H1 (cell line): ENCODE measurements at regions not wholly inside any gene's neighbourhood (a gene's known extent, or its start where the extent isn't known, plus 50 kb on each side); places are given as distances from the start of the nearest gene placed in this dataset.

Experiments
- CTCF ChIA-PET: fragments of 300-600 bp; sonication (Branson Sonifier 250); formaldehyde crosslinking; loops from one replicate; lab custom pipeline; 2021; ENCODE audit not compliant: partially characterized antibody; lab: Charles Lee
- POLR2A ChIA-PET: fragments of 300-600 bp; sonication (Branson Sonifier 250); formaldehyde crosslinking; loops from one replicate; lab custom pipeline; 2021; ENCODE audit warnings: inconsistent platforms; ENCODE audit not compliant: partially characterized antibody; lab: Charles Lee
- DNase-seq, 2 experiments: peaks; one replicate each; pipeline versions ENCODE4 v3.0.0 to v3.0.0-alpha.2; 2010 to 2022; ENCODE audit warnings: low spot score in 2 of 2, low read depth in 1 of 2, mixed read lengths in 1 of 2
- FAIRE-seq: peaks from 2 replicates; lab custom pipeline; 2011; peaks lifted over from hg19 to GRCh38; lab: Jason Lieb, UNC
- H2AFZ ChIP-seq: 2 replicates; pipeline ENCODE4 v1.8.1; 2012; ENCODE audit warnings: low read length, inconsistent platforms
- H2AK5ac ChIP-seq: 2 replicates; pipeline ENCODE4 v1.6.1; 2013; ENCODE audit warnings: low read depth, low read length
- H2BK120ac ChIP-seq: replicated peaks from 2 replicates; pipeline ENCODE3; 2013; ENCODE audit warnings: low read depth, low read length, inconsistent platforms
- H2BK12ac ChIP-seq: 2 replicates; pipeline ENCODE4 v1.6.1; 2013; ENCODE audit warnings: low read depth, low read length
- H2BK15ac ChIP-seq: 2 replicates; pipeline ENCODE4 v1.6.1; 2013; ENCODE audit warnings: low read length
- H2BK20ac ChIP-seq: 2 replicates; pipeline ENCODE4 v1.6.1; 2013; ENCODE audit warnings: low read length
- H2BK5ac ChIP-seq: 2 replicates; pipeline ENCODE4 v1.6.1; 2013; ENCODE audit warnings: low read depth, low read length
- H3K14ac ChIP-seq: 2 replicates; pipeline ENCODE4 v1.6.1; 2013; ENCODE audit warnings: inconsistent platforms; ENCODE audit not compliant: insufficient read length
- H3K18ac ChIP-seq: 2 replicates; pipeline ENCODE4 v1.6.1; 2013; ENCODE audit warnings: low read length; ENCODE audit errors: extremely low read depth
- H3K23ac ChIP-seq: 2 replicates; pipeline ENCODE4 v1.6.1; 2013; ENCODE audit warnings: inconsistent platforms; ENCODE audit not compliant: insufficient read length
- H3K23me2 ChIP-seq: 2 replicates; pipeline ENCODE4 v1.6.1; 2013; ENCODE audit warnings: low read depth, low read length
- H3K27ac ChIP-seq: 2 replicates; pipeline ENCODE4 v1.6.1; 2011; ENCODE audit warnings: low read depth, low read length, inconsistent platforms
- H3K27me3 ChIP-seq, 4 experiments: replicated peaks in 1 of 4; 1 replicate in 1 of 4; 2 replicates in 3 of 4; pipeline versions ENCODE4 v1.6.1 to v1.8.1; 2011 to 2013; ENCODE audit warnings: low read length in 3 of 4, mild to moderate bottlenecking in 3 of 4, inconsistent platforms in 2 of 4, mixed read lengths in 2 of 4, moderate library complexity in 1 of 4; ENCODE audit not compliant: control insufficient read depth in 3 of 4, insufficient read depth in 3 of 4; ENCODE audit errors: extremely low read depth in 1 of 4
- H3K36me3 ChIP-seq, 4 experiments: 2 replicates each; pipeline versions ENCODE4 v1.6.1 to v1.8.1; 2011 to 2013; ENCODE audit warnings: mild to moderate bottlenecking in 4 of 4, low read length in 3 of 4, moderate library complexity in 2 of 4, control low read depth in 1 of 4, inconsistent platforms in 1 of 4; ENCODE audit not compliant: insufficient read depth in 4 of 4, control insufficient read depth in 2 of 4
- H3K4ac ChIP-seq: replicated peaks from 2 replicates; pipeline ENCODE3; 2013; ENCODE audit warnings: low read length, low read depth, mixed read lengths, inconsistent platforms; ENCODE audit not compliant: insufficient read length
- H3K4me1 ChIP-seq, 4 experiments: replicated peaks in 1 of 4; 1 replicate in 1 of 4; 2 replicates in 3 of 4; pipeline versions ENCODE4 v1.6.1 to v1.8.1; 2011 to 2013; ENCODE audit warnings: low read length in 3 of 4, inconsistent platforms in 2 of 4, mixed read lengths in 1 of 4; ENCODE audit not compliant: insufficient read depth in 4 of 4, control insufficient read depth in 3 of 4
- H3K4me2 ChIP-seq, 2 experiments: 2 replicates each; pipeline versions ENCODE4 v1.6.1 to v1.8.1; 2011 to 2013; ENCODE audit warnings: low read depth in 2 of 2, low read length in 2 of 2, control low read depth in 1 of 2, inconsistent platforms in 1 of 2, mild to moderate bottlenecking in 1 of 2; ENCODE audit not compliant: insufficient read depth in 1 of 2
- H3K4me3 ChIP-seq, 4 experiments: fragments of 200-600, 300-600 bp in 1 of 4; sonication (generic), shearing (Covaris generic), sonication (Bioruptor Twin) in 1 of 4; 2 replicates each; pipeline versions ENCODE4 v1.5.1 to v1.8.1; 2011 to 2016; ENCODE audit warnings: low read length in 4 of 4, low read depth in 3 of 4, control low read depth in 2 of 4, inconsistent platforms in 2 of 4, mild to moderate bottlenecking in 2 of 4, mixed read lengths in 1 of 4, moderate library complexity in 1 of 4; ENCODE audit not compliant: insufficient read depth in 2 of 4; ENCODE audit errors: extremely low read depth in 1 of 4
- H3K56ac ChIP-seq: replicated peaks from 2 replicates; pipeline ENCODE3; 2013; ENCODE audit warnings: low read depth, mild to moderate bottlenecking, mixed read lengths, low read length, inconsistent platforms; ENCODE audit not compliant: insufficient read length
- H3K79me1 ChIP-seq: 2 replicates; pipeline ENCODE4 v1.6.1; 2013; ENCODE audit warnings: low read depth, low read length, control low read depth
- H3K79me2 ChIP-seq, 2 experiments: 2 replicates each; pipeline versions ENCODE4 v1.6.1 to v1.8.1; 2012 to 2013; ENCODE audit warnings: low read length in 2 of 2, mild to moderate bottlenecking in 2 of 2, inconsistent platforms in 1 of 2; ENCODE audit not compliant: insufficient read depth in 2 of 2, control insufficient read depth in 1 of 2
- H3K9ac ChIP-seq, 4 experiments: replicated peaks in 1 of 4; 1 replicate in 1 of 4; 2 replicates in 3 of 4; pipeline versions ENCODE4 v1.6.1 to v1.8.1; 2011 to 2013; ENCODE audit warnings: low read depth in 3 of 4, low read length in 3 of 4, control low read depth in 2 of 4, mild to moderate bottlenecking in 2 of 4, moderate library complexity in 2 of 4, inconsistent platforms in 1 of 4; ENCODE audit errors: extremely low read depth in 1 of 4
- H3K9me3 ChIP-seq, 2 experiments: 2 replicates each; pipeline versions ENCODE4 v1.6.1 to v1.8.1; 2012 to 2013; ENCODE audit warnings: mild to moderate bottlenecking in 2 of 2, moderate library complexity in 2 of 2, control low read depth in 1 of 2, inconsistent platforms in 1 of 2, low read depth in 1 of 2, low read length in 1 of 2, mixed read lengths in 1 of 2; ENCODE audit not compliant: insufficient read depth in 2 of 2
- H4K20me1 ChIP-seq, 2 experiments: replicated peaks in 1 of 2; 2 replicates each; pipeline versions ENCODE3 to v1.8.1; 2011 to 2013; ENCODE audit warnings: inconsistent platforms in 2 of 2, low read length in 2 of 2, mild to moderate bottlenecking in 1 of 2; ENCODE audit not compliant: insufficient read depth in 2 of 2, control insufficient read depth in 1 of 2
- H4K5ac ChIP-seq: 2 replicates; pipeline ENCODE4 v1.6.1; 2013; ENCODE audit warnings: low read length, low read depth, mixed read lengths, inconsistent platforms; ENCODE audit not compliant: insufficient read length
- H4K8ac ChIP-seq: 2 replicates; pipeline ENCODE4 v1.8.0; 2013; ENCODE audit warnings: mild to moderate bottlenecking, moderate library complexity, low read length, inconsistent platforms; ENCODE audit not compliant: insufficient read depth; ENCODE audit errors: extremely low read depth
- H4K91ac ChIP-seq: replicated peaks from 2 replicates; pipeline ENCODE3; 2013; ENCODE audit warnings: low read length, mixed read lengths, inconsistent platforms; ENCODE audit not compliant: insufficient read length
- BACH1 ChIP-seq: IDR thresholded peaks from 2 replicates; pipeline ENCODE4 v1.6.1; 2012; ENCODE audit warnings: low read length, improper control_type of control experiment
- CBX8 ChIP-seq: fragments of 300-800, 300-1000 bp; sonication (generic); IDR thresholded peaks from 2 replicates; pipeline ENCODE4 v1.7.1; 2016; ENCODE audit warnings: low read depth, low read length, borderline replicate concordance
- CREB1 ChIP-seq: IDR thresholded peaks from 2 replicates; pipeline ENCODE4 v1.6.1; 2012; ENCODE audit warnings: inconsistent platforms
- GTF2F1 ChIP-seq: IDR thresholded peaks from 2 replicates; pipeline ENCODE4 v1.6.1; 2012; ENCODE audit warnings: low read depth, low read length, improper control_type of control experiment, borderline replicate concordance
- HDAC6 ChIP-seq: IDR thresholded peaks from one replicate; pipeline ENCODE4 v1.7.1; 2012; ENCODE audit warnings: low read depth, mild to moderate bottlenecking, inconsistent platforms, low read length, moderate library complexity
- JUND ChIP-seq: IDR thresholded peaks from 2 replicates; pipeline ENCODE4 v1.6.1; 2011; ENCODE audit warnings: mild to moderate bottlenecking, improper control_type of control experiment, low read length
- KDM5A ChIP-seq: fragments of 200-600 bp; IDR thresholded peaks from 2 replicates; pipeline ENCODE4 v1.7.1; 2012; ENCODE audit warnings: mild to moderate bottlenecking, low read length, inconsistent platforms, mixed read lengths
- PHF8 ChIP-seq: fragments of 200-600 bp; sonication (generic); conservative IDR thresholded peaks from 2 replicates; pipeline ENCODE4 v1.7.1; 2012; ENCODE audit warnings: low read depth, mild to moderate bottlenecking, inconsistent platforms, low read length, moderate library complexity
- SAP30 ChIP-seq: fragments of 300-600 bp; sonication (generic); IDR thresholded peaks from 2 replicates; pipeline ENCODE4 v1.7.1; 2012; ENCODE audit warnings: low read length, moderate library complexity, mild to moderate bottlenecking, inconsistent platforms; ENCODE audit not compliant: insufficient read depth, insufficient replicate concordance
- SIRT6 ChIP-seq: IDR thresholded peaks from one replicate; pipeline ENCODE4 v1.7.1; 2012; ENCODE audit warnings: low read length, inconsistent platforms
- SP4 ChIP-seq: IDR thresholded peaks from 2 replicates; pipeline ENCODE4 v1.6.1; 2012; ENCODE audit warnings: low read length, inconsistent platforms
- TAF1 ChIP-seq: IDR thresholded peaks from 2 replicates; pipeline ENCODE4 v1.6.1; 2011; ENCODE audit warnings: mild to moderate bottlenecking, low read depth, low read length
- TAF7 ChIP-seq: optimal IDR thresholded peaks from 2 replicates; pipeline ENCODE3; 2011; ENCODE audit warnings: low read depth, mild to moderate bottlenecking, inconsistent platforms, low read length, moderate library complexity, borderline replicate concordance
- ZNF274 ChIP-seq: IDR thresholded peaks from 2 replicates; pipeline ENCODE4 v1.7.0; 2012; ENCODE audit warnings: low read length, borderline replicate concordance; ENCODE audit errors: extremely low read depth
- WGBS, 2 experiments: shearing (Covaris generic) in 1 of 2; methylation state at CpG; one replicate each; pipeline versions ENCODE4 v1.1.6 to v1.1.7; 2013 to 2015; ENCODE audit warnings: low lambda C conversion rate in 2 of 2, mixed read lengths in 2 of 2, inconsistent platforms in 1 of 2, low coverage in 1 of 2, missing lambda C conversion rate in 1 of 2; ENCODE audit not compliant: insufficient replicate concordance in 2 of 2, insufficient coverage in 1 of 2, insufficient read length in 1 of 2; ENCODE audit errors: extremely low coverage in 1 of 2, missing lambda C conversion rate in 1 of 2; 5-methylcytosine and 5-hydroxymethylcytosine counted together

GRCh38 chr22:48918585-48919186, 909.0 kb downstream of the BRD1 start:
- peaks cover 0 to 3% (median 0%) of the 10 kb centered on the region in 4 experiments; a peak in 2 of 7 replicates for H3K4me1 ChIP-seq
- H3K9ac ChIP-seq: no peak overlapping the region
- FAIRE-seq (no peak), DNase-seq (peak in 1 of 2 experiments; percentile 33)
- H2BK5ac ChIP-seq: no peak overlapping the region
- H3K23me2 ChIP-seq: no peaks in the 10 kb centered on the region; the same call in 1 of the 2 replicates
- H2AFZ ChIP-seq: no peak overlapping the region
- no peak overlapping the region for H2BK120ac ChIP-seq
- no peaks in the 10 kb centered on the region for H4K20me1 ChIP-seq
- H3K23ac ChIP-seq: no peak overlapping the region
- peak overlapping the region; percentile 75 for H4K91ac ChIP-seq
- no peak overlapping the region; the same call in 1 of the 2 replicates for H2BK15ac ChIP-seq
- H3K14ac ChIP-seq: no peak overlapping the region
- H3K27me3 ChIP-seq: 0 out of 7 replicates have a peak, but pooled peaks cover 0 to 2% (median 0%) of the 10 kb centered on the region in 4 experiments
- ChIA-PET POLR2A (no interaction called here), CTCF (interaction anchor here (0.6 to 1.1 kb wide), 3 partner anchors 10 to 33 kb away, joined by 3 to 4 read pairs (median 4); no protein-coding TSS in a partner anchor)
- H3K4me2 ChIP-seq: no peak overlapping the region
- H2BK12ac ChIP-seq: no peak overlapping the region
- no peak overlapping the region for H2AK5ac ChIP-seq
- WGBS, 2 experiments: 95% methylated on average over 7 of the region's 7 CpGs; no CpG with 5 or more reads in 1 of the 2 experiments
- no peaks in the 10 kb centered on the region for H3K79me2 ChIP-seq
- H3K27ac ChIP-seq: no peak overlapping the region
- H3K56ac ChIP-seq: no peak overlapping the region
- no peak overlapping the region for H4K8ac ChIP-seq
- peaks cover 9 to 11% of the 10 kb centered on the region in 2 experiments; a peak in 2 of 4 replicates for H3K9me3 ChIP-seq
- no peaks in the 10 kb centered on the region for H3K36me3 ChIP-seq
- H3K79me1 ChIP-seq: no peaks in the 10 kb centered on the region
- no peak overlapping the region for H4K5ac ChIP-seq
- no peak overlapping the region for H3K18ac ChIP-seq
- H3K4ac ChIP-seq: no peak overlapping the region
- 0 out of 2 replicates have a peak overlapping the region, but pooled peaks have one; percentile 10 for H2BK20ac ChIP-seq
- no peak overlapping the region for H3K4me3 ChIP-seq
- no peak for TF ChIP-seq SAP30
- TF ChIP-seq GTF2F1: no peak
- TF ChIP-seq PHF8: no peak
- no peak for TF ChIP-seq SP4
- no peak for TF ChIP-seq BACH1
- TF ChIP-seq SIRT6: no peak
- TF ChIP-seq CREB1: no peak
- TF ChIP-seq KDM5A: no peak
- no peak for TF ChIP-seq HDAC6
- no peak for TF ChIP-seq ZNF274
- TF ChIP-seq JUND: no peak
- TF ChIP-seq TAF1: no peak
- TF ChIP-seq CBX8: no peak
- TF ChIP-seq TAF7: no peak
